ENCODE measurements at regions not wholly inside any gene's neighbourhood (a gene's known extent, or its start where the extent isn't known, plus 50 kb on each side); places are given as distances from the start of the nearest gene placed in this dataset.

DNA sequence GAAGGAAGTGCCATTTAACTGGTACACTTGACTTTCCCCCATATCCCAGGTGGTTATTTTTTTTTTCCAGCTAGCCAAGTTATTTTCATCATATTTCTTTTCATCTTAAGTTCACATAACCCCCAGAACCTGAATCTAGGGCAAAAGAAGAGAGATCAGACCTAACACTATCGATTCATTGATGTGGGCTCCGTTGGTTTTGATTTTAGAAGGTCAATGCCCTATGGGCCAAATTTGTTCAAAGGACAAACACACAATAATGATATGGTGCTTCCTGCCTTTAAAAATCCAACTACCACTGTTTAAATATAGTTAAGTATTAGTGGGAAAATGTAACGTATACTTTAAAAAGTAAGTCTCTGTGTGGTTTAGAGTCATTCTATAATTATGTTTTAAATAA, 665.7 kb downstream of the ZNF674 start (continued):
- TF ChIP-seq, protein P1, sequence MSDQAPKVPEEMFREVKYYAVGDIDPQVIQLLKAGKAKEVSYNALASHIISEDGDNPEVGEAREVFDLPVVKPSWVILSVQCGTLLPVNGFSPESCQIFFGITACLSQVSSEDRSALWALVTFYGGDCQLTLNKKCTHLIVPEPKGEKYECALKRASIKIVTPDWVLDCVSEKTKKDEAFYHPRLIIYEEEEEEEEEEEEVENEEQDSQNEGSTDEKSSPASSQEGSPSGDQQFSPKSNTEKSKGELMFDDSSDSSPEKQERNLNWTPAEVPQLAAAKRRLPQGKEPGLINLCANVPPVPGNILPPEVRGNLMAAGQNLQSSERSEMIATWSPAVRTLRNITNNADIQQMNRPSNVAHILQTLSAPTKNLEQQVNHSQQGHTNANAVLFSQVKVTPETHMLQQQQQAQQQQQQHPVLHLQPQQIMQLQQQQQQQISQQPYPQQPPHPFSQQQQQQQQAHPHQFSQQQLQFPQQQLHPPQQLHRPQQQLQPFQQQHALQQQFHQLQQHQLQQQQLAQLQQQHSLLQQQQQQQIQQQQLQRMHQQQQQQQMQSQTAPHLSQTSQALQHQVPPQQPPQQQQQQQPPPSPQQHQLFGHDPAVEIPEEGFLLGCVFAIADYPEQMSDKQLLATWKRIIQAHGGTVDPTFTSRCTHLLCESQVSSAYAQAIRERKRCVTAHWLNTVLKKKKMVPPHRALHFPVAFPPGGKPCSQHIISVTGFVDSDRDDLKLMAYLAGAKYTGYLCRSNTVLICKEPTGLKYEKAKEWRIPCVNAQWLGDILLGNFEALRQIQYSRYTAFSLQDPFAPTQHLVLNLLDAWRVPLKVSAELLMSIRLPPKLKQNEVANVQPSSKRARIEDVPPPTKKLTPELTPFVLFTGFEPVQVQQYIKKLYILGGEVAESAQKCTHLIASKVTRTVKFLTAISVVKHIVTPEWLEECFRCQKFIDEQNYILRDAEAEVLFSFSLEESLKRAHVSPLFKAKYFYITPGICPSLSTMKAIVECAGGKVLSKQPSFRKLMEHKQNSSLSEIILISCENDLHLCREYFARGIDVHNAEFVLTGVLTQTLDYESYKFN (CRISPR knock-in tag; conservative IDR thresholded peaks at IDR 0.05): peak; percentile 74
- TF ChIP-seq RARA (CRISPR knock-in tag; IDR thresholded peaks at IDR 0.05) (peak; percentile 53; the same call in 1 of the 2 replicates), RXRB (CRISPR knock-in tag; IDR thresholded peaks at IDR 0.05; ENCODE audit: borderline replicate concordance) (peak; percentile 94), ZNF607 (CRISPR knock-in tag; IDR thresholded peaks at IDR 0.05; ENCODE audit: borderline replicate concordance) (no peak), HNF4A (CRISPR knock-in tag; IDR thresholded peaks at IDR 0.05) (no peak), NCOA2 (CRISPR knock-in tag; IDR thresholded peaks at IDR 0.05) (0 out of 2 replicates have a peak, but pooled peaks have one; percentile 45), CREM (IDR thresholded peaks at IDR 0.05) (peak; percentile 42; the same call in 1 of the 2 replicates), CREM (CRISPR knock-in tag; IDR thresholded peaks at IDR 0.05) (no peak), SOX6 (IDR thresholded peaks at IDR 0.05) (no peak), SOX6 (CRISPR knock-in tag; IDR thresholded peaks at IDR 0.05) (0 out of 2 replicates have a peak, but pooled peaks have one; percentile 14), FOXA3 (CRISPR knock-in tag; IDR thresholded peaks at IDR 0.05) (0 out of 2 replicates have a peak, but pooled peaks have one; percentile 15), RFX1 (IDR thresholded peaks at IDR 0.05) (no peak), AGO1 (IDR thresholded peaks at IDR 0.05; ENCODE audit: low read depth, low read length, poor library complexity, severe bottlenecking) (no peak), HMG20A (CRISPR knock-in tag; IDR thresholded peaks at IDR 0.05; ENCODE audit: borderline replicate concordance) (peak; percentile 56; the same call in 1 of the 2 replicates), U2AF1 (optimal IDR thresholded peaks at IDR 0.05; ENCODE audit: low read depth, low read length) (no peak), MED1 (CRISPR knock-in tag; IDR thresholded peaks at IDR 0.05) (peak; percentile 34; the same call in 1 of the 2 replicates), CREB1 (IDR thresholded peaks at IDR 0.05) (no peak), CREB1 (CRISPR knock-in tag; IDR thresholded peaks at IDR 0.05) (0 out of 2 replicates have a peak, but pooled peaks have one; percentile 17), FOXK1 (CRISPR knock-in tag; IDR thresholded peaks at IDR 0.05; ENCODE audit: borderline replicate concordance, low read depth) (no peak), SOX5 (CRISPR knock-in tag; IDR thresholded peaks at IDR 0.05; ENCODE audit: borderline replicate concordance) (peak; percentile 12; the same call in 1 of the 2 replicates)
- TF ChIP-seq, protein P2, sequence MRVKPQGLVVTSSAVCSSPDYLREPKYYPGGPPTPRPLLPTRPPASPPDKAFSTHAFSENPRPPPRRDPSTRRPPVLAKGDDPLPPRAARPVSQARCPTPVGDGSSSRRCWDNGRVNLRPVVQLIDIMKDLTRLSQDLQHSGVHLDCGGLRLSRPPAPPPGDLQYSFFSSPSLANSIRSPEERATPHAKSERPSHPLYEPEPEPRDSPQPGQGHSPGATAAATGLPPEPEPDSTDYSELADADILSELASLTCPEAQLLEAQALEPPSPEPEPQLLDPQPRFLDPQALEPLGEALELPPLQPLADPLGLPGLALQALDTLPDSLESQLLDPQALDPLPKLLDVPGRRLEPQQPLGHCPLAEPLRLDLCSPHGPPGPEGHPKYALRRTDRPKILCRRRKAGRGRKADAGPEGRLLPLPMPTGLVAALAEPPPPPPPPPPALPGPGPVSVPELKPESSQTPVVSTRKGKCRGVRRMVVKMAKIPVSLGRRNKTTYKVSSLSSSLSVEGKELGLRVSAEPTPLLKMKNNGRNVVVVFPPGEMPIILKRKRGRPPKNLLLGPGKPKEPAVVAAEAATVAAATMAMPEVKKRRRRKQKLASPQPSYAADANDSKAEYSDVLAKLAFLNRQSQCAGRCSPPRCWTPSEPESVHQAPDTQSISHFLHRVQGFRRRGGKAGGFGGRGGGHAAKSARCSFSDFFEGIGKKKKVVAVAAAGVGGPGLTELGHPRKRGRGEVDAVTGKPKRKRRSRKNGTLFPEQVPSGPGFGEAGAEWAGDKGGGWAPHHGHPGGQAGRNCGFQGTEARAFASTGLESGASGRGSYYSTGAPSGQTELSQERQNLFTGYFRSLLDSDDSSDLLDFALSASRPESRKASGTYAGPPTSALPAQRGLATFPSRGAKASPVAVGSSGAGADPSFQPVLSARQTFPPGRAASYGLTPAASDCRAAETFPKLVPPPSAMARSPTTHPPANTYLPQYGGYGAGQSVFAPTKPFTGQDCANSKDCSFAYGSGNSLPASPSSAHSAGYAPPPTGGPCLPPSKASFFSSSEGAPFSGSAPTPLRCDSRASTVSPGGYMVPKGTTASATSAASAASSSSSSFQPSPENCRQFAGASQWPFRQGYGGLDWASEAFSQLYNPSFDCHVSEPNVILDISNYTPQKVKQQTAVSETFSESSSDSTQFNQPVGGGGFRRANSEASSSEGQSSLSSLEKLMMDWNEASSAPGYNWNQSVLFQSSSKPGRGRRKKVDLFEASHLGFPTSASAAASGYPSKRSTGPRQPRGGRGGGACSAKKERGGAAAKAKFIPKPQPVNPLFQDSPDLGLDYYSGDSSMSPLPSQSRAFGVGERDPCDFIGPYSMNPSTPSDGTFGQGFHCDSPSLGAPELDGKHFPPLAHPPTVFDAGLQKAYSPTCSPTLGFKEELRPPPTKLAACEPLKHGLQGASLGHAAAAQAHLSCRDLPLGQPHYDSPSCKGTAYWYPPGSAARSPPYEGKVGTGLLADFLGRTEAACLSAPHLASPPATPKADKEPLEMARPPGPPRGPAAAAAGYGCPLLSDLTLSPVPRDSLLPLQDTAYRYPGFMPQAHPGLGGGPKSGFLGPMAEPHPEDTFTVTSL (CRISPR knock-in tag; IDR thresholded peaks at IDR 0.05; ENCODE audit: borderline replicate concordance): 0 out of 2 replicates have a peak, but pooled peaks have one; percentile 53
